ENCODE measurements at regions not wholly inside any gene's neighbourhood (a gene's known extent, or its start where the extent isn't known, plus 50 kb on each side); places are given as distances from the start of the nearest gene placed in this dataset.

DNA sequence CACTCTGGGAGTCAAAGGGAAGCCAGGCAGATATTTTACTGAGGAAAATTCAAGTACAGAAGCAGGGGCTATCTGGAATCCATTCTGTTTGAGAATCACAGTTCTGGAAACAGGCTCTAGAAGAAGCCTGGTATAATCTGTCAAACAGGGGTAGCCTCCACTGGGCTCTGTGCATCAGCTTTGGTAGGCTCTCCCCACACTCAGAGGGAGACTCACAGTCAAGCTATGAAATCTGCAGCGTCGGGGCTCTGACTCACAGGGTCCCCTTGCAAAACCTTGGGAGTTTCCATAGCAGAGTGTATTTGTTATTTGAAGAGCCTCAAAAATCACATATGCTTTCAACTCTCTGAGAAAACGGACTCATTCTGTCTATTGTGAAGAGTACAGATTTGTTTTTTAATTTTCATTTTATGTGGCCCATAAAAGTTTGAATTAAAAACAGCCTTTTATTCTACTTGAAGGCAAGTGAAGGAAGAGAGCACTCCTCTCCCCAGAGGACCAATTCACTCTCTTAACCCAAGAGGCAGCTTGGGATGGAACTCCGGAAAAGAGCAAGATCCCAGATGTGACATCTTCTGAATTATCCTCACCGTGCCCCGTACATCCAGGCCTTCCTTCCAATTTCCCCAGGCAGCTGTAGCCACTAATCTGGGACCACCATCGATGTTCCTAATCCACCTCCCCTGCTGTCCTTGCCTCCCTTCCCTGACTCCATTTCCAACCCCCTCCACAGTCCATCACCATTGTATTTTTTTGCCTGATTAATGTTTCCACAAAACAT lies 590.9 kb upstream of the MGMT start:
- Histone ChIP-seq H3K4me1 (ENCODE audit: control insufficient read depth in 4 of 4, insufficient read depth in 4 of 4, low read length in 3 of 4) (no peaks in the 10 kb centered on the region), H3K4me3 (ENCODE audit: low read depth in 1 of 3, low read length in 3 of 3) (no peak overlapping the region), H3K9ac (ENCODE audit: low read depth in 1 of 2, low read length in 2 of 2) (no peak overlapping the region), H3K27ac (ENCODE audit: low read depth in 1 of 2, low read length in 2 of 2) (no peak overlapping the region), H3K36me3 (ENCODE audit: control insufficient read depth in 4 of 4, insufficient read depth in 3 of 4, low read depth in 1 of 4, low read length in 3 of 4) (no peaks in the 10 kb centered on the region), H3K9me3 (ENCODE audit: control insufficient read depth in 4 of 4, low read length in 3 of 4) (no peaks in the 10 kb centered on the region), H3K27me3 (ENCODE audit: control insufficient read depth in 4 of 4, insufficient read depth in 4 of 4, low read length in 3 of 4) (peaks cover 0 to 3% (median 0%) of the 10 kb centered on the region in 4 donors)
- WGBS: 85% methylated on average over 7 of the region's 7 CpGs
- TF ChIP-seq HNF4G (IDR thresholded peaks at IDR 0.05) (no peak), TAF1 (conservative IDR thresholded peaks at IDR 0.05) (no peak), RAD21 (IDR thresholded peaks at IDR 0.05) (no peak), EGR1 (IDR thresholded peaks at IDR 0.05; ENCODE audit: low read depth in 2 of 2) (no peak), FOXA1 (IDR thresholded peaks at IDR 0.05) (no peak), HNF4A (conservative IDR thresholded peaks at IDR 0.05) (no peak), RXRA (IDR thresholded peaks at IDR 0.05) (no peak), FOXA2 (IDR thresholded peaks at IDR 0.05) (no peak), JUND (IDR thresholded peaks at IDR 0.05) (no peak), GABPA (IDR thresholded peaks at IDR 0.05 in 1 of 2, conservative IDR thresholded peaks at IDR 0.05 in 1 of 2) (no peak)
- TF ChIP-seq, protein P1, sequence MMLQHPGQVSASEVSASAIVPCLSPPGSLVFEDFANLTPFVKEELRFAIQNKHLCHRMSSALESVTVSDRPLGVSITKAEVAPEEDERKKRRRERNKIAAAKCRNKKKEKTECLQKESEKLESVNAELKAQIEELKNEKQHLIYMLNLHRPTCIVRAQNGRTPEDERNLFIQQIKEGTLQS (IDR thresholded peaks at IDR 0.05): no peak
- TF ChIP-seq, protein P2, sequence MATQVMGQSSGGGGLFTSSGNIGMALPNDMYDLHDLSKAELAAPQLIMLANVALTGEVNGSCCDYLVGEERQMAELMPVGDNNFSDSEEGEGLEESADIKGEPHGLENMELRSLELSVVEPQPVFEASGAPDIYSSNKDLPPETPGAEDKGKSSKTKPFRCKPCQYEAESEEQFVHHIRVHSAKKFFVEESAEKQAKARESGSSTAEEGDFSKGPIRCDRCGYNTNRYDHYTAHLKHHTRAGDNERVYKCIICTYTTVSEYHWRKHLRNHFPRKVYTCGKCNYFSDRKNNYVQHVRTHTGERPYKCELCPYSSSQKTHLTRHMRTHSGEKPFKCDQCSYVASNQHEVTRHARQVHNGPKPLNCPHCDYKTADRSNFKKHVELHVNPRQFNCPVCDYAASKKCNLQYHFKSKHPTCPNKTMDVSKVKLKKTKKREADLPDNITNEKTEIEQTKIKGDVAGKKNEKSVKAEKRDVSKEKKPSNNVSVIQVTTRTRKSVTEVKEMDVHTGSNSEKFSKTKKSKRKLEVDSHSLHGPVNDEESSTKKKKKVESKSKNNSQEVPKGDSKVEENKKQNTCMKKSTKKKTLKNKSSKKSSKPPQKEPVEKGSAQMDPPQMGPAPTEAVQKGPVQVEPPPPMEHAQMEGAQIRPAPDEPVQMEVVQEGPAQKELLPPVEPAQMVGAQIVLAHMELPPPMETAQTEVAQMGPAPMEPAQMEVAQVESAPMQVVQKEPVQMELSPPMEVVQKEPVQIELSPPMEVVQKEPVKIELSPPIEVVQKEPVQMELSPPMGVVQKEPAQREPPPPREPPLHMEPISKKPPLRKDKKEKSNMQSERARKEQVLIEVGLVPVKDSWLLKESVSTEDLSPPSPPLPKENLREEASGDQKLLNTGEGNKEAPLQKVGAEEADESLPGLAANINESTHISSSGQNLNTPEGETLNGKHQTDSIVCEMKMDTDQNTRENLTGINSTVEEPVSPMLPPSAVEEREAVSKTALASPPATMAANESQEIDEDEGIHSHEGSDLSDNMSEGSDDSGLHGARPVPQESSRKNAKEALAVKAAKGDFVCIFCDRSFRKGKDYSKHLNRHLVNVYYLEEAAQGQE (IDR thresholded peaks at IDR 0.05): no peak
- TF ChIP-seq, protein P3, sequence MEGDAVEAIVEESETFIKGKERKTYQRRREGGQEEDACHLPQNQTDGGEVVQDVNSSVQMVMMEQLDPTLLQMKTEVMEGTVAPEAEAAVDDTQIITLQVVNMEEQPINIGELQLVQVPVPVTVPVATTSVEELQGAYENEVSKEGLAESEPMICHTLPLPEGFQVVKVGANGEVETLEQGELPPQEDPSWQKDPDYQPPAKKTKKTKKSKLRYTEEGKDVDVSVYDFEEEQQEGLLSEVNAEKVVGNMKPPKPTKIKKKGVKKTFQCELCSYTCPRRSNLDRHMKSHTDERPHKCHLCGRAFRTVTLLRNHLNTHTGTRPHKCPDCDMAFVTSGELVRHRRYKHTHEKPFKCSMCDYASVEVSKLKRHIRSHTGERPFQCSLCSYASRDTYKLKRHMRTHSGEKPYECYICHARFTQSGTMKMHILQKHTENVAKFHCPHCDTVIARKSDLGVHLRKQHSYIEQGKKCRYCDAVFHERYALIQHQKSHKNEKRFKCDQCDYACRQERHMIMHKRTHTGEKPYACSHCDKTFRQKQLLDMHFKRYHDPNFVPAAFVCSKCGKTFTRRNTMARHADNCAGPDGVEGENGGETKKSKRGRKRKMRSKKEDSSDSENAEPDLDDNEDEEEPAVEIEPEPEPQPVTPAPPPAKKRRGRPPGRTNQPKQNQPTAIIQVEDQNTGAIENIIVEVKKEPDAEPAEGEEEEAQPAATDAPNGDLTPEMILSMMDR (IDR thresholded peaks at IDR 0.05; ENCODE audit: low read depth, low read length, missing input control): no peak
- TF ChIP-seq, protein P4, sequence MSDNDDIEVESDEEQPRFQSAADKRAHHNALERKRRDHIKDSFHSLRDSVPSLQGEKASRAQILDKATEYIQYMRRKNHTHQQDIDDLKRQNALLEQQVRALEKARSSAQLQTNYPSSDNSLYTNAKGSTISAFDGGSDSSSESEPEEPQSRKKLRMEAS (IDR thresholded peaks at IDR 0.05): no peak
- TF ChIP-seq, protein P5, sequence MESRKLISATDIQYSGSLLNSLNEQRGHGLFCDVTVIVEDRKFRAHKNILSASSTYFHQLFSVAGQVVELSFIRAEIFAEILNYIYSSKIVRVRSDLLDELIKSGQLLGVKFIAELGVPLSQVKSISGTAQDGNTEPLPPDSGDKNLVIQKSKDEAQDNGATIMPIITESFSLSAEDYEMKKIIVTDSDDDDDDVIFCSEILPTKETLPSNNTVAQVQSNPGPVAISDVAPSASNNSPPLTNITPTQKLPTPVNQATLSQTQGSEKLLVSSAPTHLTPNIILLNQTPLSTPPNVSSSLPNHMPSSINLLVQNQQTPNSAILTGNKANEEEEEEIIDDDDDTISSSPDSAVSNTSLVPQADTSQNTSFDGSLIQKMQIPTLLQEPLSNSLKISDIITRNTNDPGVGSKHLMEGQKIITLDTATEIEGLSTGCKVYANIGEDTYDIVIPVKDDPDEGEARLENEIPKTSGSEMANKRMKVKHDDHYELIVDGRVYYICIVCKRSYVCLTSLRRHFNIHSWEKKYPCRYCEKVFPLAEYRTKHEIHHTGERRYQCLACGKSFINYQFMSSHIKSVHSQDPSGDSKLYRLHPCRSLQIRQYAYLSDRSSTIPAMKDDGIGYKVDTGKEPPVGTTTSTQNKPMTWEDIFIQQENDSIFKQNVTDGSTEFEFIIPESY (IDR thresholded peaks at IDR 0.05): no peak
- DNase-seq (ENCODE audit: low spot score): no peak

Data from liver (tissue), 8 donors.